ENCODE measurements at regions not wholly inside any gene's neighbourhood (a gene's known extent, or its start where the extent isn't known, plus 50 kb on each side); places are given as distances from the start of the nearest gene placed in this dataset.
"Not testable (repeated sequence)": the region's sequence is repeated elsewhere in the genome, so short reads cannot be mapped to it uniquely, and the experiment has no call there.

- Histone ChIP-seq H3K4me2 (ENCODE audit: low read depth, low read length) (no peak overlapping the region), H3K9me3 (replicated peaks; ENCODE audit: insufficient read depth, low read length) (no peaks in the 10 kb centered on the region), H3K9me2 (replicated peaks; ENCODE audit: insufficient read depth, low read length) (no peaks in the 10 kb centered on the region), H3K9ac (ENCODE audit: low read length) (no peak overlapping the region), H3K27ac (ENCODE audit: low read length) (no peak overlapping the region), H3K79me2 (ENCODE audit: low read length) (no peaks in the 10 kb centered on the region), H3K36me3 (replicated peaks; ENCODE audit: insufficient read depth, low read length) (no peaks in the 10 kb centered on the region), H4K20me1 (ENCODE audit: insufficient read depth, low read length) (no peaks in the 10 kb centered on the region), H2AFZ (ENCODE audit: low read length) (no peak overlapping the region), H3K4me3 (ENCODE audit: low read length) (no peak overlapping the region), H3K27me3 (replicated peaks; ENCODE audit: insufficient read depth, low read length) (no peaks in the 10 kb centered on the region), H3K4me1 (ENCODE audit: low read length) (no peaks in the 10 kb centered on the region), H3F3A (ENCODE audit: insufficient read depth, low read length) (no peaks in the 10 kb centered on the region)
- TF ChIP-seq EZH2 (optimal IDR thresholded peaks at IDR 0.05; ENCODE audit: low read depth, low read length) (no peak), CTCF (IDR thresholded peaks at IDR 0.05; ENCODE audit: low read length) (no peak), EZH2phosphoT487 (IDR thresholded peaks at IDR 0.05; ENCODE audit: low read length) (no peak)
- DNase-seq: no peak
Observed at GRCh38 chr11:101835506-101836063, 79.2 kb upstream of the CEP126 start.

DNA sequence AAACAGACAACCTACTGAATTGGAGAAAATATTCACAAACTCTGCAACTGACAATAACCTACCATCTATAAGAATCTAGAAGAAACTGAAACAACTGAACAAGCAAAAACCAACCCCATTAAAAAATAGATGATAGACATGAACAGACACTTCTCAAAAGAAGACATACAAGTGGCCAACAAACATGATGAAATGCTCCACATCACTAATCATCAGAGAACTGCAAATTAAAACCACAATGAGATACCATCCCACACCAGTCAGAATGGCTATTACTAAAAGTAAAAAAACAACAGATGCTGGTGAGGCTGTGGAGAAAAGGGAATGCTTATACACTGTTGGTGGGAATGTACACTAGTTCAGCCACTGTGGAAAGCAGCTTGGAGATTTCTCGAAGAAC is 84.3 kb upstream of the CEP126 start:
- H3K27me3 ChIP-seq (replicated peaks; ENCODE audit: insufficient read depth, low read length); H4K20me1 ChIP-seq (ENCODE audit: insufficient read depth, low read length); H3K27ac ChIP-seq (ENCODE audit: low read length); H2AFZ ChIP-seq (ENCODE audit: low read length); H3K4me1 ChIP-seq (ENCODE audit: low read length); H3K36me3 ChIP-seq (replicated peaks; ENCODE audit: insufficient read depth, low read length); H3K9me3 ChIP-seq (replicated peaks; ENCODE audit: insufficient read depth, low read length); H3K79me2 ChIP-seq (ENCODE audit: low read length); H3K9me2 ChIP-seq (replicated peaks; ENCODE audit: insufficient read depth, low read length); H3K9ac ChIP-seq (ENCODE audit: low read length); H3F3A ChIP-seq (ENCODE audit: insufficient read depth, low read length); H3K4me3 ChIP-seq (ENCODE audit: low read length); H3K4me2 ChIP-seq (ENCODE audit: low read depth, low read length); DNase-seq: not testable (repeated sequence)

DNA sequence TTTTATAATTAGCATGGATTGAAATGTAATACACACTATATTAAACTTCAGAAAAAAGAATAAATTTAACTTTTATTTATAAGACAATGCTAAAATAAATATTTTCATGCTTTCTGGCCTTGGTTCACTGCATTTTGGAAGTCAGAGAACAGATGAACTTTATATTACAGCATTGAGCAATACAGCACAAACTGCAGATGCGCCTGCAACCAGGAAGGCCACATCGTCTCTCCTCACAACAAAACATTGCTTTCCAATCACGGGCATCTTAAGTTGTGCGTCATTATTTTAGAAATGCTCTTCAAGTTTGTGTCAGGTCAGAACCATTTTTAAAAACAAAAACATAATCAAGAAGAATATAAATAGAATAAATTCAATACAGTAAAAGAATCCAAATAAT is 89.3 kb upstream of the CEP126 start:
- no peaks in the 10 kb centered on the region for H3K79me2 ChIP-seq (ENCODE audit: low read length)
- H3K27ac ChIP-seq (ENCODE audit: low read length): no peak overlapping the region
- H4K20me1 ChIP-seq (ENCODE audit: insufficient read depth, low read length): no peaks in the 10 kb centered on the region
- TF ChIP-seq EZH2 (optimal IDR thresholded peaks at IDR 0.05; ENCODE audit: low read depth, low read length): no peak
- no peak for TF ChIP-seq EZH2phosphoT487 (IDR thresholded peaks at IDR 0.05; ENCODE audit: low read length)
- TF ChIP-seq CTCF (IDR thresholded peaks at IDR 0.05; ENCODE audit: low read length): no peak
- H3K9ac ChIP-seq (ENCODE audit: low read length): no peak overlapping the region
- H3K27me3 ChIP-seq (replicated peaks; ENCODE audit: insufficient read depth, low read length): no peaks in the 10 kb centered on the region
- H3K9me2 ChIP-seq (replicated peaks; ENCODE audit: insufficient read depth, low read length): no peaks in the 10 kb centered on the region
- no peaks in the 10 kb centered on the region for H3K36me3 ChIP-seq (replicated peaks; ENCODE audit: insufficient read depth, low read length)
- H3K9me3 ChIP-seq (replicated peaks; ENCODE audit: insufficient read depth, low read length): no peaks in the 10 kb centered on the region
- H3K4me3 ChIP-seq (ENCODE audit: low read length): no peak overlapping the region
- H2AFZ ChIP-seq (ENCODE audit: low read length): no peak overlapping the region
- no peak overlapping the region for H3K4me2 ChIP-seq (ENCODE audit: low read depth, low read length)
- no peaks in the 10 kb centered on the region for H3F3A ChIP-seq (ENCODE audit: insufficient read depth, low read length)
- no peak for DNase-seq
- H3K4me1 ChIP-seq (ENCODE audit: low read length): no peaks in the 10 kb centered on the region

GRCh38 chr11:101817581-101817980 is 97.2 kb upstream of the CEP126 start:
- H3K4me2 ChIP-seq (ENCODE audit: low read depth, low read length): no peak overlapping the region
- H3K4me1 ChIP-seq (ENCODE audit: low read length): no peaks in the 10 kb centered on the region
- no peaks in the 10 kb centered on the region for H4K20me1 ChIP-seq (ENCODE audit: insufficient read depth, low read length)
- no peak overlapping the region for H3K4me3 ChIP-seq (ENCODE audit: low read length)
- H3K36me3 ChIP-seq (replicated peaks; ENCODE audit: insufficient read depth, low read length): no peaks in the 10 kb centered on the region
- no peak for TF ChIP-seq EZH2 (optimal IDR thresholded peaks at IDR 0.05; ENCODE audit: low read depth, low read length)
- H3K9me3 ChIP-seq (replicated peaks; ENCODE audit: insufficient read depth, low read length): no peaks in the 10 kb centered on the region
- H3K27ac ChIP-seq (ENCODE audit: low read length): no peak overlapping the region
- DNase-seq: no peak
- H2AFZ ChIP-seq (ENCODE audit: low read length): no peak overlapping the region
- no peaks in the 10 kb centered on the region for H3F3A ChIP-seq (ENCODE audit: insufficient read depth, low read length)
- H3K27me3 ChIP-seq (replicated peaks; ENCODE audit: insufficient read depth, low read length): no peaks in the 10 kb centered on the region
- no peaks in the 10 kb centered on the region for H3K79me2 ChIP-seq (ENCODE audit: low read length)
- no peak overlapping the region for H3K9ac ChIP-seq (ENCODE audit: low read length)
- no peaks in the 10 kb centered on the region for H3K9me2 ChIP-seq (replicated peaks; ENCODE audit: insufficient read depth, low read length)
